Uterus (tissue), 2 donors: ENCODE measurements at regions not wholly inside any gene's neighbourhood (a gene's known extent, or its start where the extent isn't known, plus 50 kb on each side); places are given as distances from the start of the nearest gene placed in this dataset.

Source experiments
- POLR2A ChIP-seq, 2 donors: fragments of 450-650 bp; IDR thresholded peaks; one replicate each; pipeline ENCODE4 v1.6.1; 2016; ENCODE audit warnings: antibody characterized with exemption in 2 of 2, mild to moderate bottlenecking in 1 of 2, moderate library complexity in 1 of 2
- TF ChIP-seq, protein P1 (sequence below), 4 experiments: fragments of 200-600 bp in 2 of 4; fragments of 450-650 bp in 2 of 4; sonication (generic) in 2 of 4; IDR thresholded peaks; one replicate each; pipeline ENCODE4 v1.5.1; 2016 to 2019; ENCODE audit warnings: antibody characterized with exemption in 4 of 4, mild to moderate bottlenecking in 2 of 4, moderate library complexity in 1 of 4

DNA sequence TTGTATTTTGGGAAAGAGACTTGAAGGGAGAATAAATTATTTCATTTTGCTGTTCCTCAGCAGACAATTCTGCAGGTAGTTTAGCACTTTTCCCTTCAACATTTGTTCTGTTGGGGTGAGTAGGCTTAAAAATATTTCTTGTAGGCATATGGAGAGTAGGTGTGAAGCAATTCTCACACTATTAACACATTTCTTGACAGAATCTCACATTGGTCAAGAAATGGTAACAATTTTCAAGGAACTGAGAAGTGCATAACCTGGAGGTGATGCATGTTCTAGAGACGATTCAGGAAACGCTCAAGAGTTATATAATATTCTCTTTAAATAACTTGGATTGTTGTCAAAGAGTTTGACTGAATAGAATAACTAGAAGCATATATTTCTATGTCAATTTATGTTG, 658.2 kb downstream of the STIM2 start:
- TF ChIP-seq, protein P1, sequence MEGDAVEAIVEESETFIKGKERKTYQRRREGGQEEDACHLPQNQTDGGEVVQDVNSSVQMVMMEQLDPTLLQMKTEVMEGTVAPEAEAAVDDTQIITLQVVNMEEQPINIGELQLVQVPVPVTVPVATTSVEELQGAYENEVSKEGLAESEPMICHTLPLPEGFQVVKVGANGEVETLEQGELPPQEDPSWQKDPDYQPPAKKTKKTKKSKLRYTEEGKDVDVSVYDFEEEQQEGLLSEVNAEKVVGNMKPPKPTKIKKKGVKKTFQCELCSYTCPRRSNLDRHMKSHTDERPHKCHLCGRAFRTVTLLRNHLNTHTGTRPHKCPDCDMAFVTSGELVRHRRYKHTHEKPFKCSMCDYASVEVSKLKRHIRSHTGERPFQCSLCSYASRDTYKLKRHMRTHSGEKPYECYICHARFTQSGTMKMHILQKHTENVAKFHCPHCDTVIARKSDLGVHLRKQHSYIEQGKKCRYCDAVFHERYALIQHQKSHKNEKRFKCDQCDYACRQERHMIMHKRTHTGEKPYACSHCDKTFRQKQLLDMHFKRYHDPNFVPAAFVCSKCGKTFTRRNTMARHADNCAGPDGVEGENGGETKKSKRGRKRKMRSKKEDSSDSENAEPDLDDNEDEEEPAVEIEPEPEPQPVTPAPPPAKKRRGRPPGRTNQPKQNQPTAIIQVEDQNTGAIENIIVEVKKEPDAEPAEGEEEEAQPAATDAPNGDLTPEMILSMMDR (IDR thresholded peaks at IDR 0.05), result no peak
- TF ChIP-seq POLR2A (IDR thresholded peaks at IDR 0.05), result no peak
